Embryonic facial prominence (tissue), 1 donor: ENCODE measurements at regions not wholly inside any gene's neighbourhood (a gene's known extent, or its start where the extent isn't known, plus 50 kb on each side); places are given as distances from the start of the nearest gene placed in this dataset.

Experiments
- DNase-seq: peaks from one replicate; pipeline ENCODE4 v3.0.0-alpha.2; 2016; ENCODE audit errors: extremely low spot score

GRCh38 chr3:41143421-41144031, 55.8 kb upstream of the CTNNB1 start:
- no peak for DNase-seq

- no peak for DNase-seq
These were observed 54.7 kb upstream of the CTNNB1 start for GRCh38 chr3:41144631-41145030.

- DNase-seq = no peak
These were observed 50.8 kb upstream of the CTNNB1 start for GRCh38 chr3:41148478-41148877.

GRCh38 chr3:41148901-41149300, 50.4 kb upstream of the CTNNB1 start:
- no peak for DNase-seq
